Neutrophil (primary cell): ENCODE measurements at regions not wholly inside any gene's neighbourhood (a gene's known extent, or its start where the extent isn't known, plus 50 kb on each side); places are given as distances from the start of the nearest gene placed in this dataset.

Experiments
- H3K27ac ChIP-seq: fragments of 200-600 bp; sonication (generic); 2 replicates; pipeline ENCODE4 v1.5.1; 2016; ENCODE audit warnings: mild to moderate bottlenecking, moderate library complexity
- H3K27me3 ChIP-seq: fragments of 200-600 bp; sonication (generic); 2 replicates; pipeline ENCODE4 v1.6.0; 2016; ENCODE audit warnings: mild to moderate bottlenecking
- H3K36me3 ChIP-seq: fragments of 200-600 bp; sonication (generic); 2 replicates; pipeline ENCODE4 v1.5.1; 2017
- H3K4me1 ChIP-seq, 2 experiments: fragments of 200-600 bp in 1 of 2; sonication (generic) in 1 of 2; 1 replicate in 1 of 2; 2 replicates in 1 of 2; pipeline versions ENCODE4 v1.5.1 to v1.6.1; 2013 to 2016; ENCODE audit warnings: low read depth in 1 of 2, low read length in 1 of 2, mild to moderate bottlenecking in 1 of 2, moderate library complexity in 1 of 2; ENCODE audit not compliant: control insufficient read depth in 1 of 2, insufficient read depth in 1 of 2
- H3K4me3 ChIP-seq, 2 experiments: fragments of 200-600 bp in 1 of 2; sonication (generic) in 1 of 2; 1 replicate in 1 of 2; 2 replicates in 1 of 2; pipeline ENCODE4 v1.5.1; 2013 to 2016; ENCODE audit warnings: low read depth in 1 of 2, low read length in 1 of 2, mild to moderate bottlenecking in 1 of 2, moderate library complexity in 1 of 2
- H3K9me3 ChIP-seq: fragments of 200-600 bp; sonication (generic); 2 replicates; pipeline ENCODE4 v1.5.1; 2016
- CTCF ChIP-seq: fragments of 200-600 bp; sonication (generic); IDR thresholded peaks from 2 replicates; pipeline ENCODE4 v1.5.1; 2016; ENCODE audit warnings: antibody characterized with exemption

GRCh38 chr22:49569286-49570031 lies 258.2 kb downstream of the BRD1 start:
- Histone ChIP-seq H3K27me3 (no peaks in the 10 kb centered on the region), H3K4me3 (no peak overlapping the region), H3K27ac (no peak overlapping the region), H3K9me3 (no peaks in the 10 kb centered on the region), H3K4me1 (peaks cover 0 to under 1% of the 10 kb centered on the region in 2 experiments), H3K36me3 (no peaks in the 10 kb centered on the region)
- TF ChIP-seq CTCF, result no peak

GRCh38 chr22:49568751-49569285 lies 258.9 kb downstream of the BRD1 start:
- Histone ChIP-seq H3K4me3 (no peak overlapping the region), H3K9me3 (no peaks in the 10 kb centered on the region), H3K4me1 (no peaks in the 10 kb centered on the region), H3K36me3 (no peaks in the 10 kb centered on the region), H3K27me3 (no peaks in the 10 kb centered on the region), H3K27ac (no peak overlapping the region)
- TF ChIP-seq CTCF, result no peak

- TF ChIP-seq CTCF, result no peak
- Histone ChIP-seq H3K4me3 (no peak overlapping the region), H3K27ac (no peak overlapping the region), H3K36me3 (no peaks in the 10 kb centered on the region), H3K27me3 (no peaks in the 10 kb centered on the region), H3K9me3 (no peaks in the 10 kb centered on the region), H3K4me1 (no peaks in the 10 kb centered on the region)
Observed at GRCh38 chr22:49567899-49568750, 259.5 kb downstream of the BRD1 start.

GRCh38 chr22:49566693-49567092 lies 261.0 kb downstream of the BRD1 start:
- Histone ChIP-seq H3K9me3 (no peaks in the 10 kb centered on the region), H3K4me3 (no peak overlapping the region), H3K27me3 (no peaks in the 10 kb centered on the region), H3K27ac (no peak overlapping the region), H3K36me3 (no peaks in the 10 kb centered on the region), H3K4me1 (no peaks in the 10 kb centered on the region)
- no peak for TF ChIP-seq CTCF

- Histone ChIP-seq H3K4me3 (no peak overlapping the region), H3K9me3 (no peaks in the 10 kb centered on the region), H3K27me3 (no peaks in the 10 kb centered on the region), H3K27ac (no peak overlapping the region), H3K4me1 (no peaks in the 10 kb centered on the region), H3K36me3 (no peaks in the 10 kb centered on the region)
- no peak for TF ChIP-seq CTCF
Observed at GRCh38 chr22:49566141-49566541, 261.5 kb downstream of the BRD1 start.
